ENCODE measurements at regions not wholly inside any gene's neighbourhood (a gene's known extent, or its start where the extent isn't known, plus 50 kb on each side); places are given as distances from the start of the nearest gene placed in this dataset.

DNA sequence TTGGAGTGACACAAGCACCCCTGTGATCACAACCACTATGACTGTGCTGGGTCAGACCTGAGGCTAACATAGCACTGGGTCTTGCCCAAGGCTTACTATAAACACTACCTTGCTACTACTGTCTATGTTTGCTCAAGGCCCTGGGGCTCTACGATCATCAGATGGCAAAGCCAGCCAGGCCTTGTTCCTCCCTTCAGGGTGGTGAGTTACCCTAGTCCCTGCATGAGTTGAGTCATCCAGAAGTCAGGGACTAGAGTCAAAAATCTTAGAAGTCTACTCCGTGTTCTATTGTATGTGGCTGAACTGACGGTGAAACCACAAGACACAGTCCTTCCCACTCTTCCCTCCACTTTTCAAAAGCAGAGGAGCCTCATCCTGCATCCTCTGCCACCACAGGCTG, 551.2 kb upstream of the FSIP2 start:
- DNase-seq (ENCODE audit: low read depth in 2 of 2), result no peak
- Histone ChIP-seq H3K4me1 (ENCODE audit: control insufficient read depth, extremely low read depth, insufficient read depth, low read length) (no peaks in the 10 kb centered on the region), H3K36me3 (ENCODE audit: control insufficient read depth, insufficient read depth, low read length) (no peaks in the 10 kb centered on the region), H3K27me3 (ENCODE audit: control insufficient read depth, insufficient read depth, low read length) (no peaks in the 10 kb centered on the region), H3K79me2 (ENCODE audit: control insufficient read depth, insufficient read depth, low read length) (no peaks in the 10 kb centered on the region), H3K4me2 (ENCODE audit: extremely low read depth, insufficient read depth, low read length) (no peak overlapping the region), H4K20me1 (ENCODE audit: control insufficient read depth, extremely low read depth, insufficient read depth, low read length) (no peaks in the 10 kb centered on the region), H3K4me3 (replicated peaks in 1 of 4; ENCODE audit: control extremely low read depth in 1 of 4, insufficient read depth in 1 of 4, low read depth in 3 of 4, low read length in 4 of 4) (no peak overlapping the region), H3K27ac (ENCODE audit: insufficient read depth, low read length) (no peak overlapping the region), H3K9me3 (ENCODE audit: control insufficient read depth, insufficient read depth, low read depth, low read length) (no peaks in the 10 kb centered on the region), H3K9ac (ENCODE audit: insufficient read depth, low read length) (no peak overlapping the region), H2AFZ (ENCODE audit: low read length) (no peak overlapping the region)
- TF ChIP-seq CTCF (conservative IDR thresholded peaks at IDR 0.05 in 1 of 2, IDR thresholded peaks at IDR 0.05 in 1 of 2; ENCODE audit: low read depth in 1 of 2, low read length in 2 of 2) (no peak), EZH2 (IDR thresholded peaks at IDR 0.05; ENCODE audit: low read length, missing control alignments) (no peak)

- Histone ChIP-seq H3K79me2 (ENCODE audit: control insufficient read depth, insufficient read depth, low read length) (no peaks in the 10 kb centered on the region), H3K9me3 (ENCODE audit: control insufficient read depth, insufficient read depth, low read depth, low read length) (no peaks in the 10 kb centered on the region), H3K9ac (ENCODE audit: insufficient read depth, low read length) (no peak overlapping the region), H3K27ac (ENCODE audit: insufficient read depth, low read length) (no peak overlapping the region), H3K4me1 (ENCODE audit: control insufficient read depth, extremely low read depth, insufficient read depth, low read length) (no peaks in the 10 kb centered on the region), H3K4me3 (replicated peaks in 1 of 4; ENCODE audit: control extremely low read depth in 1 of 4, insufficient read depth in 1 of 4, low read depth in 3 of 4, low read length in 4 of 4) (no peak overlapping the region), H3K4me2 (ENCODE audit: extremely low read depth, insufficient read depth, low read length) (no peak overlapping the region), H3K36me3 (ENCODE audit: control insufficient read depth, insufficient read depth, low read length) (no peaks in the 10 kb centered on the region), H4K20me1 (ENCODE audit: control insufficient read depth, extremely low read depth, insufficient read depth, low read length) (no peaks in the 10 kb centered on the region), H3K27me3 (ENCODE audit: control insufficient read depth, insufficient read depth, low read length) (no peaks in the 10 kb centered on the region), H2AFZ (ENCODE audit: low read length) (no peak overlapping the region)
- TF ChIP-seq CTCF (conservative IDR thresholded peaks at IDR 0.05 in 1 of 2, IDR thresholded peaks at IDR 0.05 in 1 of 2; ENCODE audit: low read depth in 1 of 2, low read length in 2 of 2) (no peak), EZH2 (IDR thresholded peaks at IDR 0.05; ENCODE audit: low read length, missing control alignments) (no peak)
- peak in 1 of 2 donors; percentile 18 for DNase-seq (ENCODE audit: low read depth in 2 of 2)
Observed at GRCh38 chr2:185188656-185189055, 549.9 kb upstream of the FSIP2 start.

DNA sequence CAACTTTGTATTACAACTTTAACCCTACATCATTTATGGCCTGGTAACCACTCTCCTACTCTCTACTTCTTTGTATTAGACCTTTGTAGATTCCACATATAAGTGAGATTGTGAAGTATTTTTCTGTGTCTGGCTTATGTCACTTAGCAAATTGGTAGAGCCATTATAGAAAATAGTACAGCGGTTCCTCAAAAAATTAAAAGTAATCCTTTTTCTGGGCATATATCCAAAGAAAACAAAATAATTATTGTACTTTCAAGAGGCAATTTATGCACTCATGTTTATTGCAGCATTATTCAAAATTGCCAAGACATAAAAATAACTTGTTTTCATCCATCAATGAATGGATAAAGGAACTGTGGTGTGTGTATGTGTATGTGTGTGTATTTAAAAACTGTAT, 537.5 kb upstream of the FSIP2 start:
- no peak for TF ChIP-seq CTCF (conservative IDR thresholded peaks at IDR 0.05 in 1 of 2, IDR thresholded peaks at IDR 0.05 in 1 of 2; ENCODE audit: low read depth in 1 of 2, low read length in 2 of 2)
- TF ChIP-seq EZH2 (IDR thresholded peaks at IDR 0.05; ENCODE audit: low read length, missing control alignments), result no peak
- H3K27ac ChIP-seq (ENCODE audit: insufficient read depth, low read length), result no peak overlapping the region

More for the DNA sequence above, 537.5 kb upstream of the FSIP2 start:
- no peak overlapping the region for H3K9ac ChIP-seq (ENCODE audit: insufficient read depth, low read length)
- H3K9me3 ChIP-seq (ENCODE audit: control insufficient read depth, insufficient read depth, low read depth, low read length), result no peaks in the 10 kb centered on the region
- DNase-seq (ENCODE audit: low read depth in 2 of 2), result peak in 1 of 2 donors; percentile 2
- no peaks in the 10 kb centered on the region for H3K36me3 ChIP-seq (ENCODE audit: control insufficient read depth, insufficient read depth, low read length)
- H4K20me1 ChIP-seq (ENCODE audit: control insufficient read depth, extremely low read depth, insufficient read depth, low read length), result no peaks in the 10 kb centered on the region
- H3K27me3 ChIP-seq (ENCODE audit: control insufficient read depth, insufficient read depth, low read length), result no peaks in the 10 kb centered on the region
- no peaks in the 10 kb centered on the region for H3K4me1 ChIP-seq (ENCODE audit: control insufficient read depth, extremely low read depth, insufficient read depth, low read length)
- no peak overlapping the region for H3K4me3 ChIP-seq (replicated peaks in 1 of 4; ENCODE audit: control extremely low read depth in 1 of 4, insufficient read depth in 1 of 4, low read depth in 3 of 4, low read length in 4 of 4)
- no peak overlapping the region for H2AFZ ChIP-seq (ENCODE audit: low read length)
- no peak overlapping the region for H3K4me2 ChIP-seq (ENCODE audit: extremely low read depth, insufficient read depth, low read length)
- H3K79me2 ChIP-seq (ENCODE audit: control insufficient read depth, insufficient read depth, low read length), result no peaks in the 10 kb centered on the region
